GM21529 (cell line): ENCODE measurements at regions not wholly inside any gene's neighbourhood (a gene's known extent, or its start where the extent isn't known, plus 50 kb on each side); places are given as distances from the start of the nearest gene placed in this dataset.

Experiments
- ATAC-seq: cut with Tn5 transposase; IDR thresholded peaks from one replicate; pipeline ENCODE4 v1.9.1; 2021; ENCODE audit not compliant: unreplicated experiment

DNA sequence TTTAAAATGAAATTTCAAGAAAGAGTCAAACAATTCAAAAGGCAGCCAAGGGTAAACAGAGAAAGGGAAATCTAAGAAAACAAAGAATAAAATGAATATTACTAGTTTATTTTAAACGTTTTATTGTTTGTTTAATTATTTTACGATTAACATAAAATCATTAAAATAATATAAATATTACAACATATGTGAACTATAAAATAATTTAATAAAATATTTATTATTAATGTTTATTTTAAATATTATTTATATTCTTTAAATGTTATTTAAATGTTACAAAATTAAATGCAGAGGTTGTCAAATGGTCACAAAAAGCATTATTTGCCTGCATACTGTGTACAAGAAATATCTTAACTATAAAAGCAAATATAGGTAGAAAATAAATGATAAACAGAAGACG is 786.7 kb upstream of the GHITM start:
- ATAC-seq: no peak

DNA sequence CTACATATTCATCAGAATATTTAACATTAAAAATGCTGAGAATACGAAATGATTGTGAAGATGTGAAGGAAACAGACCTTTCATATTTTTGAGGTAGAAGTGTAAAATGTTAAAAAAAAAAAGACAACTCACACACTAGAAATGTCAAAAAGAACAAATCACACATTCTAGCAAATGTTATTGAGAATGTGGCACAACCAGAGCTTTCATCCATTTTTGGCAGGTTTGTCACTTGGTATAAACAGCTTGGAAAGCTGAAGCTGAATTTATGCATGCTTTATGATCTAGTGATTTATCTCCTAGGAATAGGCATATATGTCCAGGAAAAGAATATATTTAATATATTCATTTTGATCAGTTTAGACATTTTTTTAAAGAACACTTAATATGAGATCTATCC is 784.9 kb upstream of the GHITM start:
- ATAC-seq: no peak

DNA sequence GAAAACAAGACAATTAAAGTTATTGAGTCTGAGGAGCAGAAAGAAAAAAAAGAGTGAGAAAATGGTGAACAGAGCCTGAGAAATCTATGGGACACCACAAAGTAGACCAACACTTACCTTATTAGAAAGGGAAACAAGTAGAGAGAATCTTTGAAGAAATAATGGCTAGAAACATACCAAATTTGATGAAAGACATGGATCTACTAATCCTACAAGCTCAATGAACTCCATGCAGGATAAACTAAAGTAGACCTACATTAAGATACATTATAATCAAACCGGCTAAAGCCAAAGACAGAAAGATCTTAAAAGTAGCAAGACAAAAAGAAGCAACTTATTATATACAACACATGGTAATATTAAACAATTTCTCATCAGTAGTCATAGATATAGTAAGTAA is 782.3 kb upstream of the GHITM start:
- no peak for ATAC-seq

DNA sequence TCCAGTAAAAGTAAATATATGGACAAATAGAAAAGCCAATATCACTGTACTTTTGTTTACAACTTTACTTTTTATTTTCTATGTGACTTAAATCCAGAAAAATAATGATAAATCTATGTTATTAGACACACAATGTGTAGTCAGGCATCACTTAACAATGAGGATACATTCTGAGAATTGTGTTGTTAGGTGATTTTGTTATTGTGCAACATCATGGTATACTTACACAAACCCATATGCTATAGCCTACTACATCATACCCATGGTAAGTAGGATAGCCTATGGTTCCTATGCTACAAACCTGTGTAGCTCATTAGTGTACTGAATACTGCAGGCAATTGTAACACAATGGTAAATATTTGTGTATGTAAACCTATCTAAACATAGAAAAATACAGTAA is 781.7 kb upstream of the GHITM start:
- no peak for ATAC-seq

DNA sequence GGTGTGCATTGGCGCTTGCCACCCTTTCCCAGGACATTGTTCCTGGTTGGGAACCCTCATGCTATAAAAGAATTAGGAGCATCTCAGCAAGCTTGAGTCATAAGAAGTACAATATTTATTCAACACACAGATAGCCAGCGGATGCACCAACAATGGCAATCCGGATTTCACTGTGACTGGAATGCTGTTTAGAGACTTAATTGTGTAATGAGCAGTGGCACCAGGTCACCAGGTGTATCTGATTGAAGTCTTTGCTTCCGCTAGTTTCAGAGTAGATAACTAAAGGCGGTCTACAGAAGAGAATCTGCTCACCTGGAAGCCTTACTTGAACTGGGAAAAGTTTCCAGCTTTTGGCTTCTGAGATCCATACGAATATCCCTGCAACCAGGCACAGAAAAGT is 772.3 kb upstream of the GHITM start:
- ATAC-seq: no peak

DNA sequence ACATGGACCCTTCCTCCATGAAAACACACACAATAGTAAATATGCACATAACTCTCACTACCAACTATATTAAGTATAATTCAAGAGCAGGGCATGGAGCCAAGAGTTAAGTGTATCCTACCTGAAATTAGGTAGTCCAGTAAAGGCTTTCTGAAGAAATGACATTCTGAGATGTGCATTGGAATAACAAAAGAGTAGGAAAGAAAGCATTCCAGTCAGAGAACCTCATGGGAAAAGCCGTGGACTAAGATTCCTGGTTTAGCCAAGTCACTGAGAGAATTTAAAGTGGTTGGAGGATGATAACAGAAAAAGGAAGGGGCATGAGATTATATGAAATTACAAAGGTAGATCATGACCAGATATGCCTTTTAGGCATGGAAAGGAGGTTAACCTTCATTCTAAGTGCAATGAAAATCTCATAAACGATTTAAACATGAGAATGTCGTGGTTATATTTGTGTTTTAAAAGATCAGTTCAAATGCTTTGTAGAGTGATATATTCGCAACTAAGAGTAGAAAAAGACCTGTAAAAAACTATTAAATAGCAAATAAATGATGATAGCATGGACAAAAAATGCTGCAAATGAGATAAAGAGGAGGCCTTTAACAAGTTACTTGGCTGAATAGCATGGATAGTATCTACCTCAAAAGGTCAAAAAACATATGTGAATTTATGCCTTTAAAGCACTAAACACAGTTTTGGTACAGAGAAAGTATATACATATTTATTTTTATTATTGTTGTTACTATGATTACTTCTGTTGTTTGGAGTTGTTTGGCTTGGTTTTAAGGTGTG is 767.4 kb upstream of the GHITM start:
- no peak for ATAC-seq

DNA sequence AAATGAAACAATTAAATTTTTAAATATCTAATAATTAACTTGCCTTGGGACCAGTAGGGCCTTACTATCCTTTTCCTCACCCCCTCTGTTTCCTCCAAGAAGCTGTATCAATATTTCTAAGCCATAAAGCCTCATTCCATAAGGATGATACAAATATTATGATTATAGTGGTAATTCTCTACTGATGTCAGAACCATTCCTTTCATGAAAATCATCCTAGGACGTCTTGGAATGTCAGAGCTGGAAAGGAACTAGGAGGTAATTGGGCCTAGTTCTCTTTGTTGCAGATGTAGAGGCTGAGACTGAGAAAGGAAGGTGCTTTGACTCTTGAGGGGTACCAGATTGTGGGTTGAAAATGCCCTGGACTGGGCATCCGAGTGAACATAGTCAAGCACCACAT is 766.7 kb upstream of the GHITM start:
- ATAC-seq: no peak

DNA sequence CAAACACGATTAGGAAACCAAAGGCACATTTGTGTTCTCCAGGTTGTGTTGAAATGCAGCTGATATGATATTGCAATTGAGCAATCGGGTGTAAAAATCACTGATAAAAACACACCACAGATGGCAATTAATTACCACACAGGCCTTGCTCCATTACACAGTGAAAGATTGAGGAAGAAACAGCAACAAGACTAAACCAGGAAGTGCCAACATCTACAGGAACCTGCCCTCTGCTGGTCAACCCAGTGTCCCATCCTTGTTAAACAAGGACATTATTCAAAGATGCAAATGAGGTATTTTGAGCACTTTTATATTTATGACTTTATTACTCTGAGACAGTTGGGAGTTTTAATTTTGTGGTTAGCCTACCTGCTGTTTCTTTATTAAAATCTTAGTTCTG is 765.6 kb upstream of the GHITM start:
- ATAC-seq: no peak

DNA sequence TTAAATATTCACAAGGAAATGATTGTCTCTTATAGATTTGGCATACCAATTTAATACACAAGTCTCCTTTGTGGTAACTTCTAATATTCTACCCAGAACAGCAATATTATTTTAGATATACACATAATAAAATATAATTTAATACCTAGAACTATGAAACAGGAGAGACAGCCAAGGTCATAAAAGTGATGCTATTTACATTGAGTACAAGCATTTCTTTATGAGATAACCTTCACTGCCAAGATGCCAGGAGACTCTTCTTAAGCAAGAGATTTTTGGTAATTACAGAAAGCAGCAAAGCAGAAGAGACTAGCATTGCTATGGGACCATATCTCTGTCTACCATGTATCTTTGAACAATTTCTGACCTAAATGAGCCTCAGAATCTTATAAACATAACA is 764.6 kb upstream of the GHITM start:
- no peak for ATAC-seq

DNA sequence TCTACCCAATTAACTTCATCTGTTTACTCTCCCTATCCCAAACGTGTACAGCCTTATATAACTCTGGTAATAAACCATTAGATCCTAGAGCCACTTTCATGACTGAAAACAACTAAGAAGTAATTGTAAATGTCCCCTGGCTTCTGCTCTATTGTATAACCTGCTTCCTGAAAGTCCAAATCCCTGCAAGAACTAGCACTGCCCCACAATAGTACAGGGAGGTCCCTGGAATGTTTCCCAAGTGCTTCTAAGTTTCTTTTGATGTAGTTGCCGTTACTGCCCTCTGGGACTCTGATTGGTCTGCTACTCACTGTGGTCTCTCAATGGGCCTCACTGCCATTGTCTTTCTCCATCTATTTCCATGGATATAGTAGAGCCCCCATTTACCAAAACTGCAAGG is 764.0 kb upstream of the GHITM start:
- ATAC-seq: no peak

DNA sequence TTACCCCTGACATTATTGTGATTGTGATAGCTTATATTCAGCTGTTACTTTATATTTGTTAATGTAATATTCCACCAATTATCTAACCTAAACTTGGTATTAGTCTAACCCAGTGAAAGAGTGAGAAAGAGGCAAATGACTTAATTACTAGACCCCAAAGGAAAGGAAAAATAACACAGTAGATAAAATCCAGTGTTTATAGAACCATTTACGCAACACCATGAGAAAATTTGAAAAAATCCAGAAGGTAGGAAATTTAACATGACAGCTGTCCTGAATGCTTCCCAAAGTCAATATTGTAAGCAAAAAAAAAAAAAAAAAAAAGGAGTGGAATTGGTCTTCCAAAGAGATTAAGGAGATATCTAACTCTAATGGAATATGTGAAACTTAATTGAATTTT is 741.5 kb upstream of the GHITM start:
- no peak for ATAC-seq

DNA sequence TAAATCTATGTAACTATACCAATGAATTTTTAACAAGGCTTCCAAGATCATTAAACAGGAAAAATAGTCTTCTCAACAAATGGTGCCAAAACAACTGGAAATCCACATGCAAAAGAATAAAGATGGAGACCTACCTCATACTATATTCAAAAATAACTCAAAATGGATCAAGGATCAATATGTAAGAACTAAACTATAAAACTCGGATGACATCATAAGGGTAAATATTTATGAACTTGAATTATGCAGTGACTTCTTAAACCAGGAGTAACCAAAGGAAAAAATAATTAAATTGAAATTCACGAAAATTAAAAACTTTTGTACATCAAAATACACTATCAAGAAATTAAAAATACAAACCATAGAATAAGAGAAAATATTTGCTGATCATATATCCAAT is 728.7 kb upstream of the GHITM start:
- ATAC-seq: no peak

DNA sequence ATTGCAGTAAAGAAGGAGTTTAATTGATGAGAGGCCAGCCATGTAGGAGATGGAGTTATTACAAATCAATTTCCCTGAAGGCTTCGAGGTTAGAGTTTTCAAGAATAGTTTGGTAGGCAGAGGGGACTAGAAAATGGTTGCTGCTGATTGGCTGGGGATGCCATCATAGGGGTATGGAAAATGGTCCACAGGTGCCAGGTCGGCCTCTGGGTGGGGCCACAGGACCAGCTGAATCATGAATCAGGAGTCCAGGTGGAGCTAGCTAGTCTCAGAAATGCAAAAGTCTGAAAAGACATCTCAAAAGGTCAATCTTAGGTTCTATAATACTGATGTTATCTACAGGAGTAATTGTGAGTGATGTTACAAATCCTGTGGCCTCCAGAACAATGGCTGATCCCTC is 714.0 kb upstream of the GHITM start:
- ATAC-seq: no peak

DNA sequence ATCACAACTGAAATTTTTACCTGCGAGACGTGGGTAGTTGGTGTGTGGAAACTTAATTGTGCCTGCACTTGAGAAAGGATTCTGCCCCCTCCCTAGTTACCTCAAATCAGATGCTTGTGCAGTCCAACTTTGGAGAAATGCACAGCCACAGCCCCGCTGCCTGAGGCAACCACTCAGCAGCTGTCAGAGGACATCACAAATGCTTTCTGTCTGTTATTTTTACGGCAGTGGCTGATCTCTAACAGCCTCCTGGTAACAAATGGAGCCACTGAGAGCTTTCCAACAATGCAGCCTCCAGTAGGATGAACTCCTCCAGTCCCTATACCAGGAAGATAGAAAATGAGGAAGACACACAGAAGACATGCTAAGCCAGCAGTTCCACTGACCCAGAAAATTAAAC is 712.2 kb upstream of the GHITM start:
- no peak for ATAC-seq

DNA sequence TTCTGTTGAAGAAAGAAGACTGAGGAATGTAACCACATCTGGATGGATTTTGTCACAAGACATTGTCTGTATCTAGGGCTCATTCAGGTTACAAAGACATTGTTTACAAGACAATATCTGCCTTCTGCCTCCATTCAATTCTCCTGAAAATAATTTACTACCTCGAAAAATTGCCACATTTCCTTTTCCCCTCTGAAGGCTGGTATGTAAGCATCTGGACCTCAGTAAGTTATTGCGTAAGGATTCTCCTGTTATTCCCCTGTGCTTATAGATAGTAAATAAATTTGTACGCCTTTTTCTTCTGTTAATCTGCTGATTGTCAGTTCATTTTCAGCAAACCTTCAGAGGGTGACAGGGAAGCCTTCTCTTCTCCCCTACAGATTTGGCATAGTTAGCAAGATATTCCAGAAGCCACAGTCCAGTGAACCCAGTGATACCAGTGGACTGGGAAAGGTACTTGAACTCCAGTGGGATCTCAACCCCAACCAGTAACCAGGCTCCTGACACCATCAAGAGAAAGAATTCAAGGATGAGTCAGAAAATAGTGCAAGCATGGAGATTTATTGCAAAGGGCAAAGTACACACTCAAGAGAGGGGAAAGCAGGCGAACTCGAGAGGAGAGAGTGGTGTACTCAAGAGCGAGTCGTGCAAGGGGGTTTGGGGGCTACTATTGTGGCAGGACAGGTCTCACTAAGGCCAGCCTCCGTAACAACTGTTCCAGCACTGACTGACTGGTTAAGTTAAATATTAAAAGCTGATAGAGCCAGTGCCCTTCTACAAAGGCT is 706.9 kb upstream of the GHITM start:
- no peak for ATAC-seq

DNA sequence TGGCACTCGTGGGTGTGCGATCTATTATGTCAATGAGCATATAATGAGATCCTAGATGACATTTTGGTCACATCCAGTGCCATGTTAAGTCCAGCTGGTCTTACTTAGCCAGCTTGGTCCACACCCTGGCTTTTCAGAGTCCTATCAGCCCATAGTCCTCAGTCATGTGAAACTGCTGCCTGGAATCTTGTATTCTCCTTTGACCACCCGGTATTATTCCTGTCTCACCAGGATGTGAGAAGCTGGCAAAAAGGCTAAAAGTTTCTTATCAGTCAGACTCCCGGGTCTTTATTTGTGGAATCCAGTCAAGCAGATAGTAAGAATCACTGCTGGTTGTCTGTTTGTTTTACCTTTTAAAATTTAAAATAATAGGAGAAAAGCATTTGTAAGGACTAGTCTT is 705.6 kb upstream of the GHITM start:
- no peak for ATAC-seq

DNA sequence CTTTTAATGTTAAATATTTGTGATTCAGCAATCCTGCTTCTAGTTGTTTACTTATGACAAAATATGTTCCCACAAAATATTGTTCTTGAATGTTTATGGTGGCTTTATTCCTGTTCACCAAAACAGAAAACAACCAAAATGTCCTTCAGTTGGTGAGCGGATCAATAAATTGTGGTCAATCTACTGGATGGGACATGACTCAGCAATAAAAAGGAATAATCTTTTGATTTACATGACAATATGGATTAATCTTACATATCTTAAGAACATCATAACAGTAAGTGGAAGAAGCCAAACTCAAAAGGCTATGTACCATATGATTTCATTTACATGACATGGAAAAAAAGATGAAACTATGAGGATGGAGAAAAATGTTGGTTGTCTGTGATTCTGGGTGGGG is 691.3 kb upstream of the GHITM start:
- ATAC-seq: no peak

DNA sequence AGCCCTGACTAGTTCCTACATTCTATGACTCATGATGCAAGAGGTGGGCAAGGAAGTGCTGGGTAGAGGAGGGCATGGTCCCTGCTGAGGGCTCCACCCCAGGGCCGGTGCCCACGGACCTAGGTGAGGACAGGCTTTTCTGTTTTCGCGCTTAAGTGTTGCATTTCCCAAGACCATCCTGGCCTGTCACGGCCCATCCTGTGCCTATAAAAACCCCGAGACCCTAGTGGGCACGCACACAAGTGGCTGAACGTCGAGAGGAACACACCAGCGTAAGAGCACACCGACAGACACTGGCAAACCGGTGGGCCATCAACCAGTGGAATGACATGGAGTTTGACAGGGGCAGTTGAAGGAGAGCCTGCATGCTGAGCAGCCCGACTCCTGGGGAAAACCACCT is 680.7 kb upstream of the GHITM start:
- no peak for ATAC-seq

DNA sequence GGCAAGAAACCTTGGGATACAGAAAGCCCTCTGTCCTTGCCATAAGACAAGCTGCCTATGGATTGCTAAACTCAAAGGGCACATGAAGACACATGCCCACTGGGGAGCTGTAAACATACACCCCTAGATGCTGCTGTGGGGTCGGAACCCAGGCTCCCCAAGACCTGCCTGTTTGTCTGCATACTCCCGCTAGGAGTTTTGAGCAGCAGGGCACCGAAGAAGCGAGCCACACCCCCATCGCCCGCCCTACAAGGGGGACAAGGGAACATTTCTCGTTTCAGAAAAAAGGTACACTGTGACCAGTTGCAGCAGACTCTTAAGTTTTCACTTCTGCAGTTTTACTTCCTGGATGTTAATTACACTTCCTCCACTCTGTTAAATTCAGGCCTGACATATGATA is 680.2 kb upstream of the GHITM start:
- ATAC-seq: no peak

DNA sequence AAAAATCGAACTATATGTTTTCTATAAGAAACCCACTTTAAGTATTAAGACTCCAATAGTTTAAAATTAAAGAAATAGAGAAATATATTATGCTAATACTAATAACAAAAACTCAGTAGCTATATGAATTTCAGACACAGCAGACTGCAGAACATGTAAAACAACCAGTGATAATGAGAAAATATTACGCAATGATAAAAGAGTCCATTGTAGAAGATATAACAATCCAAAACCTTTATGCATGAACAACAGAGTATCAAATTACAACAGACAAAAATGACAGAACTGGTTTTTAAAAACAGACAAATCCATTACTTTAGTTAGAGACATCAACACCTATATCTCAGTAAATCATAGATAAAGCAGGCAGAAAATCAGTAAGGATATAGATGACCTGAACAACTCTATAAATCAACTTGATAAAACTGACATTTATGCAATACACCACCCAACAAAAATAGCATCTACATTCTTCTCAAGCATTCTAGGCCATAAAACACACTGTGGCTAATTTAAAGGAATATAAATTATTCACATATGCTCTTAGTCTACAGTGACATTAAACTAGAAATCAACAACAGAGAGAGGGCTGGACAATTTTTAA is 669.5 kb upstream of the GHITM start:
- ATAC-seq: no peak

DNA sequence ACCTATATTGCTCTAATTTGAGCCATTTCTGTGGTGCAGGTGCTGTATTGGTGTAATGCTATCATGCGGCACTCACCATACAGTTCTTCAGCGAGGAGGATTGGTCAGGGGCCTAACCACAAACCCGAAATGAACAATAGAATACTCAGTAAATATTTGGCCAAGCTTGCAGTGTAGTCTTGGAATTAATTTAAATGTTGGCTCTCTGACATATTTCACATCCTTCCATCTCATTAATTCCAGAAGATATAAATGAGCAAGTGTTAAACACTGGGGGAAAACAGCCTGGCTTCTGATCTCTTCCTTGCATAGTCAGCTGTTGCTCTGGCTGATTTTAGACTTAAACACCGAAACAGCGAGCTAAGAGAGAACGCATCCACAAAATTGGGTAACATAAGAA is 663.1 kb upstream of the GHITM start:
- ATAC-seq: no peak

DNA sequence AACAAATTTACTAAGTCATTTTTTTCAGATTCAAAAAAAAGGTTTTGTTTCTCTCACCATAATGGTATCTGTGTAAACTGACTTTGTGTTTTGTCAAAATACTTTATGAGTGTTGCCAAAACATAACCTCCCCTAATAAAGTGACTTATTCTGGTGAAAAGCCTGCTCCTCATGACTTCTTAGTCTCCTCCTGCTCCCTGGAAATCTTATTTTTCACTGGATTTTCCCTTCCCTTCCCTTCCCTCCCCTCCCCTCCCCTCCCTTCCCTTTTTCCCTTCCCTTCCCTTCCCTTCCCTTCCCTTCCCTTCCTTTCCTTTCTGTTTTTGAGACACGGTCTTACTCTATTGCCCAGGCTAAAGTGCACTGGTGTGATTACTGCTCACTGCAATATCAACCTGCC is 650.1 kb upstream of the GHITM start:
- ATAC-seq: no peak
